GM13977 (cell line): ENCODE measurements at regions not wholly inside any gene's neighbourhood (a gene's known extent, or its start where the extent isn't known, plus 50 kb on each side); places are given as distances from the start of the nearest gene placed in this dataset.

Experiments used
- DNase-seq: peaks from one replicate; pipeline ENCODE4 v3.0.0; 2012; ENCODE audit warnings: low spot score
- CTCF ChIP-seq: IDR thresholded peaks from 2 replicates; pipeline ENCODE4 v1.5.1; 2012; ENCODE audit warnings: mild to moderate bottlenecking, control low read depth; ENCODE audit not compliant: insufficient read depth; ENCODE audit errors: extremely low read depth, missing control alignments
- in situ Hi-C: fragments of 300-500 bp; cut with MboI; formaldehyde crosslinking; loops from one replicate; pipeline ENCODE4 v1.12.0; 2022; ENCODE audit warnings: low sequenced_read_pairs, low pct_unique_long_range_greater_than_20kb, mixed read lengths, inconsistent platforms; ENCODE audit not compliant: unreplicated experiment

- in situ Hi-C loops = no loop called here
- TF ChIP-seq CTCF = no peak
These were observed 374.0 kb upstream of the ALCAM start for GRCh38 chr3:104992676-104993075.

GRCh38 chr3:105006164-105006563 is 360.5 kb upstream of the ALCAM start:
- in situ Hi-C loops = no loop called here
- no peak for DNase-seq
- no peak for TF ChIP-seq CTCF

More at GRCh38 chr3:104992676-104993075, 374.0 kb upstream of the ALCAM start:
- DNase-seq = no peak

GRCh38 chr3:105013657-105014056 is 353.1 kb upstream of the ALCAM start:
- DNase-seq = no peak
- TF ChIP-seq CTCF = no peak
- in situ Hi-C loops = no loop called here

GRCh38 chr3:105014631-105015030 is 352.1 kb upstream of the ALCAM start:
- in situ Hi-C loops = no loop called here
- no peak for DNase-seq
- no peak for TF ChIP-seq CTCF

- no peak for TF ChIP-seq CTCF
- in situ Hi-C loops = no loop called here
- no peak for DNase-seq
These were observed 343.9 kb upstream of the ALCAM start for GRCh38 chr3:105022813-105023212.

- in situ Hi-C loops = no loop called here
- DNase-seq = no peak
- no peak for TF ChIP-seq CTCF
These were observed 336.5 kb upstream of the ALCAM start for GRCh38 chr3:105030211-105030610.

GRCh38 chr3:105032541-105032940 is 334.2 kb upstream of the ALCAM start:
- no peak for DNase-seq
- TF ChIP-seq CTCF = no peak
- in situ Hi-C loops = no loop called here
